GM23338 (cell line): ENCODE measurements at regions not wholly inside any gene's neighbourhood (a gene's known extent, or its start where the extent isn't known, plus 50 kb on each side); places are given as distances from the start of the nearest gene placed in this dataset.
"Not testable (repeated sequence)": the region's sequence is repeated elsewhere in the genome, so short reads cannot be mapped to it uniquely, and the experiment has no call there.

Experiments
- ATAC-seq: fragments of 200-7000 bp; cut with Tn5 transposase; 3 replicates; pipeline ENCODE4 v1.9.1; 2020
- DNase-seq: peaks from one replicate; pipeline ENCODE4 v3.0.0-alpha.2; 2015; ENCODE audit warnings: low spot score
- H2AFZ ChIP-seq: fragments of 200-600 bp; sonication (generic); 2 replicates; pipeline ENCODE4 v1.8.0; 2016; ENCODE audit warnings: antibody characterized with exemption, mild to moderate bottlenecking, moderate library complexity
- H3F3A ChIP-seq: fragments of 200-600 bp; sonication (generic); replicated peaks from 2 replicates; pipeline ENCODE4 v1.8.0; 2017; ENCODE audit warnings: antibody characterized with exemption, mixed run types, low read depth
- H3K27ac ChIP-seq: fragments of 200-600 bp; sonication (generic); 2 replicates; pipeline ENCODE4 v1.6.1; 2016; ENCODE audit warnings: low read depth
- H3K27me3 ChIP-seq: fragments of 200-600 bp; sonication (generic); 2 replicates; pipeline ENCODE4 v1.8.0; 2016; ENCODE audit warnings: mild to moderate bottlenecking, mixed run types, moderate library complexity; ENCODE audit not compliant: insufficient read depth
- H3K36me3 ChIP-seq: fragments of 200-600 bp; sonication (generic); 2 replicates; pipeline ENCODE4 v1.8.0; 2016; ENCODE audit warnings: mild to moderate bottlenecking; ENCODE audit not compliant: insufficient read depth
- H3K4me1 ChIP-seq: fragments of 200-600 bp; sonication (generic); 2 replicates; pipeline ENCODE4 v1.8.0; 2016; ENCODE audit warnings: mild to moderate bottlenecking, moderate library complexity; ENCODE audit not compliant: insufficient read depth
- H3K4me2 ChIP-seq: fragments of 200-600 bp; sonication (generic); 2 replicates; pipeline ENCODE4 v1.7.1; 2017; ENCODE audit warnings: mixed run types
- H3K4me3 ChIP-seq: fragments of 200-600 bp; sonication (generic); 2 replicates; pipeline ENCODE4 v1.6.1; 2016; ENCODE audit warnings: mixed run types
- H3K79me2 ChIP-seq: fragments of 200-600 bp; sonication (generic); replicated peaks from 2 replicates; pipeline ENCODE4 v1.8.0; 2017; ENCODE audit warnings: mild to moderate bottlenecking; ENCODE audit not compliant: insufficient read depth
- H3K9me2 ChIP-seq: fragments of 200-600 bp; sonication (generic); 2 replicates; pipeline ENCODE4 v1.8.0; 2017; ENCODE audit not compliant: insufficient read depth
- H4K20me1 ChIP-seq: fragments of 200-600 bp; sonication (generic); replicated peaks from 2 replicates; pipeline ENCODE4 v1.8.0; 2017; ENCODE audit warnings: mild to moderate bottlenecking; ENCODE audit not compliant: insufficient read depth
- H3K27ac Mint-ChIP-seq: 2 replicates; pipeline ENCODE4 v1.8.0; 2020; ENCODE audit warnings: inconsistent platforms, mild to moderate bottlenecking, moderate library complexity, mixed read lengths
- H3K27me3 Mint-ChIP-seq: 3 replicates; pipeline ENCODE4 v1.8.0; 2022; ENCODE audit warnings: low read depth, mild to moderate bottlenecking, moderate library complexity, mixed read lengths, inconsistent platforms; ENCODE audit not compliant: insufficient read depth, poor library complexity
- H3K36me3 Mint-ChIP-seq: 3 replicates; pipeline ENCODE4 v1.8.0; 2021; ENCODE audit warnings: low read depth, mild to moderate bottlenecking, inconsistent platforms, moderate library complexity, mixed read lengths
- H3K4me1 Mint-ChIP-seq: 3 replicates; pipeline ENCODE4 v1.8.0; 2020; ENCODE audit warnings: mild to moderate bottlenecking, inconsistent platforms, mixed read lengths
- H3K4me3 Mint-ChIP-seq: 3 replicates; pipeline ENCODE4 v1.8.0; 2021; ENCODE audit warnings: moderate library complexity, mild to moderate bottlenecking, inconsistent platforms, mixed read lengths
- H3K9me3 Mint-ChIP-seq: 3 replicates; pipeline ENCODE4 v1.8.0; 2020; ENCODE audit warnings: moderate library complexity, mild to moderate bottlenecking, inconsistent platforms, mixed read lengths
- CTCF ChIP-seq, 2 experiments: fragments of 200-600 bp in 1 of 2; sonication (generic) in 1 of 2; conservative IDR thresholded peaks; 2 replicates each; pipeline versions ENCODE4 v1.5.1 to v1.6.1; 2016 to 2017; ENCODE audit warnings: antibody characterized with exemption in 2 of 2, low read depth in 2 of 2, mild to moderate bottlenecking in 2 of 2, moderate library complexity in 1 of 2
- EZH2 ChIP-seq: fragments of 200-600 bp; sonication (generic); IDR thresholded peaks from one replicate; pipeline ENCODE4 v1.8.0; 2017; ENCODE audit warnings: antibody characterized with exemption, mild to moderate bottlenecking, low read depth; ENCODE audit not compliant: unreplicated experiment
- JUNB ChIP-seq: IDR thresholded peaks from one replicate; pipeline ENCODE4 v1.6.1; 2016; ENCODE audit warnings: antibody characterized with exemption; ENCODE audit not compliant: unreplicated experiment
- POLR2AphosphoS5 ChIP-seq: IDR thresholded peaks from 2 replicates; pipeline ENCODE4 v1.6.1; 2016; ENCODE audit warnings: antibody characterized with exemption, low read depth
- STAT1 ChIP-seq: IDR thresholded peaks from one replicate; pipeline ENCODE4 v1.6.1; 2016; ENCODE audit warnings: antibody characterized with exemption; ENCODE audit not compliant: unreplicated experiment
- TF ChIP-seq, protein P1 (sequence below): IDR thresholded peaks from one replicate; pipeline ENCODE4 v1.6.1; 2018; ENCODE audit warnings: antibody characterized with exemption; ENCODE audit not compliant: unreplicated experiment

DNA sequence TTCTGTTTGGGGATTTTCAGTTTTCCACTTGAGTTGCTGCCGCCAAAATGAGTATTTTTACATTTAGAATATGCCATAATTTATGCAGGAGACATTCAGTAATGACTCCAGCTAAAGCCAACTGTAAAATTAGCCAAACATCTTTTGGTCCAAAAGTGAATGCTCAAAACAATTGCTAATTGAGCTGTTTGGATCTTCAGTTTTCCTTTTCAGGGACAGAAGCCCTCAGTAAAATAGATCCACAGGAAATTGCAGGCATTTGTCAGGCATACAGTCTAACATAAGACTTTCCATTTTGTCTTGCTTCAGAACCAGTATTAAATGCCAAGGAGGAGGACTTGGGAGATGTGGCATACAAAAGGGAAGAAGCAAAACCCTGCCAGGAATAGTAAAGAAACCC, 524.8 kb upstream of the API5 start:
- no peak for TF ChIP-seq CTCF (conservative IDR thresholded peaks at IDR 0.05; ENCODE audit: low read depth in 2 of 2)
- Mint-ChIP-seq H3K36me3 (peaks cover 11% of the 10 kb centered on the region), H3K4me1 (no peaks in the 10 kb centered on the region), H3K9me3 (peaks cover 85% of the 10 kb centered on the region), H3K27ac (no peak overlapping the region), H3K4me3 (no peak overlapping the region), H3K27me3 (no peaks in the 10 kb centered on the region)
- no peak for ATAC-seq
- H2AFZ ChIP-seq: no peak overlapping the region
- H3K4me3 ChIP-seq: no peak overlapping the region
- DNase-seq: no peak
- no peak overlapping the region for H3K27ac ChIP-seq
- no peaks in the 10 kb centered on the region for H3K27me3 ChIP-seq
- no peaks in the 10 kb centered on the region for H3K4me1 ChIP-seq
- H3K4me2 ChIP-seq: no peak overlapping the region
- no peaks in the 10 kb centered on the region; the same call in 1 of the 2 replicates for H3K9me2 ChIP-seq
- H3K36me3 ChIP-seq: no peaks in the 10 kb centered on the region
- no peaks in the 10 kb centered on the region for H4K20me1 ChIP-seq
- H3K79me2 ChIP-seq: no peaks in the 10 kb centered on the region
- no peaks in the 10 kb centered on the region for H3F3A ChIP-seq

- peaks cover 16% of the 10 kb centered on the region for H3K36me3 Mint-ChIP-seq
- H3K4me3 ChIP-seq, ATAC-seq, H3F3A ChIP-seq, H3K4me1 Mint-ChIP-seq, H3K4me3 Mint-ChIP-seq, H3K27me3 Mint-ChIP-seq, H3K4me2 ChIP-seq, H3K79me2 ChIP-seq, H3K4me1 ChIP-seq, H3K36me3 ChIP-seq, DNase-seq, H2AFZ ChIP-seq, H4K20me1 ChIP-seq, H3K27me3 ChIP-seq, H3K9me2 ChIP-seq, H3K27ac Mint-ChIP-seq, H3K27ac ChIP-seq: not testable (repeated sequence)
- peaks cover 60% of the 10 kb centered on the region for H3K9me3 Mint-ChIP-seq
Measured at GRCh38 chr11:42795483-42795882, 516.3 kb upstream of the API5 start.

GRCh38 chr11:42800041-42800440, 511.8 kb upstream of the API5 start:
- no peaks in the 10 kb centered on the region for H4K20me1 ChIP-seq
- H3F3A ChIP-seq: no peaks in the 10 kb centered on the region
- no peaks in the 10 kb centered on the region for H3K9me2 ChIP-seq
- no peaks in the 10 kb centered on the region for H3K27me3 ChIP-seq
- H3K4me3 ChIP-seq: no peak overlapping the region
- 0 out of 2 replicates have a peak, but pooled peaks cover under 1% of the 10 kb centered on the region for H3K36me3 ChIP-seq
- no peak for ATAC-seq
- peaks cover 16% of the 10 kb centered on the region for H3K36me3 Mint-ChIP-seq
- H3K4me1 ChIP-seq: no peaks in the 10 kb centered on the region
- peaks cover 63% of the 10 kb centered on the region for H3K9me3 Mint-ChIP-seq
- no peak overlapping the region for H2AFZ ChIP-seq
- no peak overlapping the region for H3K27ac ChIP-seq
- DNase-seq: no peak
- no peak overlapping the region for H3K27ac Mint-ChIP-seq
- no peak overlapping the region for H3K4me3 Mint-ChIP-seq
- H3K4me2 ChIP-seq: no peak overlapping the region
- H3K27me3 Mint-ChIP-seq: no peaks in the 10 kb centered on the region
- no peaks in the 10 kb centered on the region for H3K79me2 ChIP-seq
- H3K4me1 Mint-ChIP-seq: no peaks in the 10 kb centered on the region
- TF ChIP-seq POLR2AphosphoS5 (no peak), JUNB (no peak), EZH2 (no peak), STAT1 (no peak)
- TF ChIP-seq, protein P1, sequence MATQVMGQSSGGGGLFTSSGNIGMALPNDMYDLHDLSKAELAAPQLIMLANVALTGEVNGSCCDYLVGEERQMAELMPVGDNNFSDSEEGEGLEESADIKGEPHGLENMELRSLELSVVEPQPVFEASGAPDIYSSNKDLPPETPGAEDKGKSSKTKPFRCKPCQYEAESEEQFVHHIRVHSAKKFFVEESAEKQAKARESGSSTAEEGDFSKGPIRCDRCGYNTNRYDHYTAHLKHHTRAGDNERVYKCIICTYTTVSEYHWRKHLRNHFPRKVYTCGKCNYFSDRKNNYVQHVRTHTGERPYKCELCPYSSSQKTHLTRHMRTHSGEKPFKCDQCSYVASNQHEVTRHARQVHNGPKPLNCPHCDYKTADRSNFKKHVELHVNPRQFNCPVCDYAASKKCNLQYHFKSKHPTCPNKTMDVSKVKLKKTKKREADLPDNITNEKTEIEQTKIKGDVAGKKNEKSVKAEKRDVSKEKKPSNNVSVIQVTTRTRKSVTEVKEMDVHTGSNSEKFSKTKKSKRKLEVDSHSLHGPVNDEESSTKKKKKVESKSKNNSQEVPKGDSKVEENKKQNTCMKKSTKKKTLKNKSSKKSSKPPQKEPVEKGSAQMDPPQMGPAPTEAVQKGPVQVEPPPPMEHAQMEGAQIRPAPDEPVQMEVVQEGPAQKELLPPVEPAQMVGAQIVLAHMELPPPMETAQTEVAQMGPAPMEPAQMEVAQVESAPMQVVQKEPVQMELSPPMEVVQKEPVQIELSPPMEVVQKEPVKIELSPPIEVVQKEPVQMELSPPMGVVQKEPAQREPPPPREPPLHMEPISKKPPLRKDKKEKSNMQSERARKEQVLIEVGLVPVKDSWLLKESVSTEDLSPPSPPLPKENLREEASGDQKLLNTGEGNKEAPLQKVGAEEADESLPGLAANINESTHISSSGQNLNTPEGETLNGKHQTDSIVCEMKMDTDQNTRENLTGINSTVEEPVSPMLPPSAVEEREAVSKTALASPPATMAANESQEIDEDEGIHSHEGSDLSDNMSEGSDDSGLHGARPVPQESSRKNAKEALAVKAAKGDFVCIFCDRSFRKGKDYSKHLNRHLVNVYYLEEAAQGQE: no peak
